Activated CD4-positive, CD25-positive, alpha-beta regulatory T cell treated with anti-CD3 and anti-CD28 coated beads, Interleukin-2, amount 50 U/mL, for 16 hours (primary cell): ENCODE measurements at regions not wholly inside any gene's neighbourhood (a gene's known extent, or its start where the extent isn't known, plus 50 kb on each side); places are given as distances from the start of the nearest gene placed in this dataset.
"Not testable (repeated sequence)": the region's sequence is repeated elsewhere in the genome, so short reads cannot be mapped to it uniquely, and the experiment has no call there.

Source experiments
- DNase-seq: peaks from one replicate; pipeline ENCODE4 v3.0.0-alpha.2; 2020; ENCODE audit warnings: low read depth, low spot score

DNA sequence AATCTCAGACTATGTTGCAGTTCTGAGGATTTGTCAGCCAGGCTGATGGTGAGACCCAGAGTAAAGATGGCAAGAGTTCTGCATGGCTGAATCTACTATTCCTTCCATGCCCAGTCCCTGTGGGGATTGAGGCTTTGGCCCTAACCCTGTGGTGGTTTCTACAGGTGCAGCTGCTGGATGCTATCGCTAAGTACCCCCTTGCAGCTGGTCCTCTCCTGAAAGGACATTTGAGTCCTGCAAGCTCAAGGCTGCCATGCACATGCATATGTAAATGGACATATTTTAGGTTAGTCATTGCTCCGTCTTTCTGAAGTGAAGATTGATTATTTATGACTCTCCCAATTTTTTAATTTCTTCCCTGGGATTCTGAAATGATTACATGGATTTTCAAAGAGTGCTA, 1122.2 kb upstream of the CELF2 start:
- DNase-seq: no peak

DNA sequence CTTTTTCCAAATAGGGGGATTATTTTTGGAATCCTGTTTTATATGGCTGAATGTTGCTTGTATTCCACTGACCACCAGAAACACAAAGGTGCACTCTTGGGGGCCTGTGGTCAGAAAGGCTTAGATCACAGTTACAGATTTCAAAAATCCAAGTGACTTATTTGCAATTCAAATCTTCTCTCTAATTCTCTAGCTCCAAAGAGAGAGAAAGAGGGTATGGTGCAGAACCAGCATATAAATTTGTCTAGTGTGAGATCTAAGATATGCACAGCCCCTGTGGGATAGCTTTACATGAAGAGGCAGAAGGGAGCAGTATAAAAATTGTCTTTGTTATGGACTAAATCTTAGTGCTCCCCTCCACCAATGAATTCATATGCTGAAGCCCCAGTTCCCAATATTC, 1121.7 kb upstream of the CELF2 start:
- DNase-seq: no peak

DNA sequence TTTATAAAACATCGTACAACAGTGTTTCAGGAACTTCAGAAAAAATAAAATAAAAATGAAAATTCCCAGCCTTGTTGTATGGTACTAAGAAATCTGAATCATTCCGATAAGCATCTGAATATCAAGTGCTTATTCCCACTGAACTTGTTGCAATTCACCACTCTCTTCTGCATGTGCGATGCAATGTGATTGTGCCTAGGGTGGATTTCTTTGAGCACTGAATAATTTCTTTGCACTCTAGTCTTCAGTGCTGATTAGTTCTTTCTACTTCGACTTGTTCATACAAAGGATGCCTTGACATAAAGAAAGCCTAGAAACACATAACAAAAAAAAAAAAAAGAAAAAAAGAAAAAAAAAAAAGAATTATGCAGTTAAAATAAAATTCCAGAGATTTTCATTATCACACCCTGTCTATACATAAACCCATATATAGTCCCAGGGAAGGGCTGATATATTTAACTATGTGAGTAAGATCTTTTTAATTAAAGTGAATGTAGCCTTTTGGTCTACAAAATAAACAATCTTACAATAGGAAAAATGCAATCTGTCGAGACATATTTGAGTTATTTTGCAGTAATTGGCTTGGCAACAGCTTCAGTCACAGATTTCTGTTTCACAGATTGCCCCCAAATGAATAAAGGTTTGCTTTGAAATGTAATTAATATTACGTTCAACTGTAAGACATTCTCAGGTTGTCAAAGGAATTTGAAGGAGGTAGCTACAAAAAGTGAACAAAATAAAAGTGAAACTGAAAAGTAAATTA, 1118.9 kb upstream of the CELF2 start:
- DNase-seq: no peak

DNA sequence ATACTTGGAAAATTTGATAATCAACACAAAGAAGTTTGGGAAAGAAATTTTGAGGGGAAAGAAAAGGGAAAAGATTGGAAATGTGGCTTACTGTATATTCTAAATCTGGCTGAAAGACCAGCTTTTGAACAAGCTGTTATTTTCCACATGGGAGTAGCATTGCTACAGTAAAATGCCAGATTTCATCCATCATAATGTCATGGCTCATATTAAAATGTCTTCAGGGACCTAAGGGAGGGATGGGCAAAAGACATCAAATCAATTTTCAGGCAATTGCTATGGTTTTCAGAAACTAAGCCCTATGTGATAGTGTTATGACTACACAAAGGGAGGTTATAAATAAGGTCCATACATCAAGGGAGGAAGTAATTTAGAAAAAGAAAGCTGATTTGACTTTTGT, 1116.9 kb upstream of the CELF2 start:
- DNase-seq: no peak

DNA sequence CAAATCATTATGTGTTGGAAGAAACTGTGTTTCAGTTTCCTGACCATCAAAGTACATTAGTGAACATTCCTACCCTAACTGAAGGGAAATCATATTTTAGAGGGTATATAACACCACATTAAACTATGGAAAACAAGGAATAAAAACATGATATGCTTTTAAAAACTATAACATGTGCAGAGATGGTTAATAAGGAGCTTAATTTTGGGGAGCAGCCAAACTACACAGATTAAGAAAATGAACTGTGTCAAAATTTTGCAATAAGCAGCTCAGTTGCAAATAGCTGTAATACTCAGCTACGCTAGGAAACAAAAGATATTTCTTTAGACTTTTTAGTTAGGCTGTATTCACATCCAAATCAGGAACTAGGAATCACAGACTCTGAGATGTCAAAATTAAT, 1115.7 kb upstream of the CELF2 start:
- DNase-seq: no peak

DNA sequence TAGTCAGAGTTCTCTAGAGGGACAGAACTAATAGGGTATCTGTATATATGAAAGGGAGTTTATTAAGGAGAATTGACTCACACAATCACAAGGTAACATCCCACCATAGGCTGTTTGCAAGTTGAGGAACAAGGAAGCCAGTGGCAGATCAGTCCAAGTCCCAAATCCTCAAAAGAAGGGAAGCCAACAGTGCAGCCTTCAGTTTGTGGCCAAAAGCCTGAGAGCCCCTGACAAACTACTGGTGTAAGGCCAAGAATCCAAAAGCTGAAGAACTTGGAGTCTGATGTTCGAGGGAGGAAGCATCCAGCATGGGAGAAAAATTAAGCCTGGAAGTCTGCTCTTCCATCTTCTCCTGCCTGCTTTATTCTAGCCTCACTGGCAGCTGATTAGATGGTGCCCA, 1107.2 kb upstream of the CELF2 start:
- no peak for DNase-seq

DNA sequence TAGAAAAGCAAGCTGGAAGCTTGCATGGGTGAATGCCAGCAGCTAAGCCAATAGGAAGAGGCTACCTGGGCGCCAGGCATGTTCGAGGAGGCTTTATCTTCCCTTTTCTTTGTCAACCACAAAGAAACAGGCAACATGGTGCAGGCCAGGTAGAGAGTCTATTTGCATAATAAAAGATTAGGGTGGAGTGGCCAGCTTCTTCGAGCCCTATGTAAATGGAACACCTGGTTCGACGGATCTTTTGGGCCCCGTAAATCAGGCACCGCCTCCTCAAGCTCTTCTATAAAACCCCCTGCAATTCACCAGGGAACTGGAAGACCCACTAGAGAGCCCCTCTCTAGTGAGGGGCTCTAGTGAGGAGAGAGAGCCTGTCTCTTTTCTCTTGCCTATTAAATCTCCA, 1106.2 kb upstream of the CELF2 start:
- DNase-seq: no peak

DNA sequence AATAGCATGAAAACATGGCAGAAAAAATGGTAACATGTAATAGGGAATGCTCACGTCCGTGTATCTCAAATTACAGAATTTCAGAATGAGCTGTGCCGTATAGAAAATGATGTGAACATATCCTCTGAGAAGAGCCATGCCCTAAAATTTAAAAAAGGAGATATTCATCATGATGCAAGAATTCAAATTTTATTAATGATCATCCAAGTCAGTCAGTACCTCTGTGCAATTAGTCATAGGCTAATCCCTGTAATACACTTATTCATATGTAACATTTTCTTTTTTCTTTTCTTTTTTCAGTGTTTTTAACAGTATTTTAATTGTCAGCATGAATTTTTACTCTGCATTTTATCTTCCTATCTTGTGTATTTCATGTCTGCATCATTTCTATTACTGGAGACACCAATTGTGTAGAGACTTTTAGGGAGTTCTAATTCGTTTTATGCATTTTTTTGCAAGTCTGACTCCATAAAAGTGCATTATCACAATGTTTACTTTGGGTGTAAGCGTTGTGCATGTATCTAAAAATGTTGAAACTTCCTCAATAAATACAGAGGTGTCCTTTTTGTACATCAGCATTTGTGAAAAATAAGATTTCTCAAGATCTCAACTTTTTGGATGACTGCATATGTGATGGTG, 1103.7 kb upstream of the CELF2 start:
- no peak for DNase-seq

DNA sequence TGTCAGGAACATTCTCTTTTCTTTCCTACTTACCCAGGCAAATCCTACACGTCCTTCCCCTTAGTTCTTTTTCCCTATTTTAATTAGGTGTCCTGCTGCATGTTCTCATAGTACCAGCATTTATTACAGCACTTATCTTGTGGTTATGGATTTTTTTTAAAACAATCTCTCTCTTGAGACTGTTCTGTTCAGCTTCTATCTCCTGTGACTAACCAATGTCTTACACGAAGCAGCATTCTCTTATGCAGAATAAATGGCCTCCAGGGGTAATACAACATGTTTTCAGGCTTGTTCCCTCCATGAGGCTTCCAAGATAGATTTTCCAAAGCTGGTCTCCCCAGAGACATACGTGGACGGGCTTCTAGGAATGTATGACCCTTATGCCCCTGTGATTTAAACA, 1096.1 kb upstream of the CELF2 start:
- DNase-seq: no peak

DNA sequence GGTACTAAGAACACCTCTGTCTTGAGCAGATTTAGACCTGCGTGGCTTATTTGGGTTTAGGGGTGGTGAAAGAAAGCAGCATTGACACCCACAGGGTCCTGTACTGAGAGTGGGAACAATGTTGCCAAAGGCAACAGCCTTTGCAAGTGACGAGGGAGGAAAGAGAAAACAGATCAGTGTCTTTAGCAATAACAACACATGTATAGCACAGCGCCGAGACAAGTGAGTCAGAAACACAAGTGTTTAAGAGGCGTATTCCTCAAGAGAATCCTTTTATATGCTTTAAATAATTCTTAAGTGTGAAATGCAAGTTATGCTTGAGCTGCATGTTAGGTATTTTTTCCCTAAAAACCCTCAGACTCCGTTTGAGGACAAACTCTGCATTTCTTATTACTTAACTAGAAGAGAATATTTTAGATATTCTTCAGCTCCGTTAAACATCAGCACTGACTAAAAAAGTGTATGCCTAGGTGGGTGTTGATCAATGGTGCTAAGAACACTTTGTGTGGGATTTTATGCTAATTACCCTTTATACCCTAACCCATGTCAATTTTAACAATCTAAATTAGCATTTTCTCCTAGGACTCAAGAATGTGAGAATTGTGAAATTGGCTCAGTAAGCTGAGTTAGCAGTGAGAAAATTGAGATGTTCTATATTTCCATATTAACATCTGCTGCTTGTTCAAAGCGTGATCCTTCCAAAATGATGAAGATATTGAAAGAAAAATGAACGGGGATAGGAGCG, 1095.4 kb upstream of the CELF2 start:
- no peak for DNase-seq

DNA sequence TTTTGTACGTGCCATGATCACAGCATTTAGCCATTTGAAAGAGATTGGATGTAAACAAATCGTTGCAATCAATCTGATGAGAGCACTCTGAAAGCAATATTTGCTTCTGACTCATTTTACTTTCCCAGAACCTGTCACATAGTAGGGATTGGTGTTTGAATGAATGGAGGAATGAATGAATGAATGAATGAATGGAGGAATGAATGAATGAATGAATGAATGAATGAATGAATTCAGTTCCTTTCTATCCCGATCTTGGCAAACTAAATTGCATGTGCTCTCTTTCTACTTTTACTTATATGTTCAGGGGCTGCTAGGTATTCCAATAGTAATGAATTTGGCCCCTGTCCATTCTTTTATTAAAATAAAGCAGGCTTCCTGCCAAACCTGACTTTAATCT, 1091.7 kb upstream of the CELF2 start:
- DNase-seq: no peak

DNA sequence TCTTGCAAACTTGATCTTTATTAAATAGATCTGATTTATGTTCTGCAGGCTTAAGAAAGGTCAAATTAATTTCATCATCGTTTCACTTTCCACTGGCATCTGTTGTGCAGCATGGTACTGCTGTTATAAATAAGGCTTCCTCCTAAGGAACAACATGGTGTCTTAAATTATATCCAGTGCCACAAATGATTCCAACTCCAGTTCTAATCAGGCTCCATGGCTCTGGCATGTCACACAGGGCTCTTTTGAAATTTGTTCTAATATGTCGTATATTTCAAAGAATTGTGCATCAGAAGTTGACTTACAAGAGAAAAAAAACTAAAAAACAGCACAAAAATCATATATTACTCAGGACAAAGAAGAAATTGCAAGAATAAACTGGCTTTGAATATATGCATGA, 1090.8 kb upstream of the CELF2 start:
- DNase-seq: no peak

DNA sequence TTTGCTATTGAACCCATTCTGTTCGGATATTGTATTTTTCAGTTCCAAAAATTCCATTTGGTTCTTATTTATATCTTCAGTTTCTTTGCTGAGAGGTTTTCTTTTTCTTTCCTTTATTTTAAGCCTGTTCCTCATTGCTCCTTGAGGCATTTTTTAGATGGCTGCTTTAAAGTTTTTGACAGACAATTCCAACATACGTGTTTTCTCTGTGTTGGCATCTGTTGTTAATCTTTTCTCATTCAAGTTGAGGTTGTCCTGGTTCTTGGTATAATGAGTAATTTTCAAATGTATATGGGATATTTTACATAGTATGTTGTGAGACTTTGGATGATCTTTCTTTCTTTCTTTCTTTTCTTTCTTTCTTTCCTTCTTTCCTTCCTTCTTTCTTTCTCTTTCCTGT, 1078.0 kb upstream of the CELF2 start:
- no peak for DNase-seq

DNA sequence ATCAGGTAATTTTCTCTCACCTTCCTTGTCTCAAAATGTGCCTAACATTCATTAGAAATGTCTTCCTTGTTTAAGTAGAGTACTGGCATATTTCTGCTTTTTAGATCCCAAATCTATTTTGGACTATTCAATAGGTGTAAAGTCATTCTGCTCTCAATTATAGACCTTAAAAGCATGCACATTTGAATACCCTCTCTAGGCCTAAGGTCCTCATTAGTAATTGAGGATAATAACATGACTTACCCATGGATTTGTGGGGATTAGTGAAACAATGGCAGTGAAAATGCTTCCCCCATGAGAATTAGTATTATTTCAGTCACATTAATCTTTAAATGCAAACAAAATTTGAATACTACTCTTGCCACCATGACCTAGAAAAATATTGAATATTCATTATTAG, 1073.0 kb upstream of the CELF2 start:
- no peak for DNase-seq

DNA sequence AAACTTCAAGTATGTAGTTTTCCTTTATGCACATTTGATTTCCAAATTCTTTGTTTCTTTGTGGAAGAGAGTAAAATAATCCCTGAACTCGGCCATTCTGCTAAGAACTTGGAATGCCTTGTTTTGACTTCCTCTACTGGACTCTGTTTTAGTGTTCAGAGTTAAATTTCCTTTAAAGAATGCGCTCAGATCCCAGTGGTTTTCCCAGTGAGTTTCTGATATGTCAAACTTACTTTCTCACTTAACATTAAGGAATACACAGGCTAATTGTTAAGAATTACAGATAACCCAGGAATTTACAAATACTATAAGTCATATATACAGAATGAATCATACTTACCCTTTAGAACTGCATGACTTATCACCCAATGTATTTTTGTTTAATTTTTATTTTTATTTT, 1067.6 kb upstream of the CELF2 start:
- no peak for DNase-seq

DNA sequence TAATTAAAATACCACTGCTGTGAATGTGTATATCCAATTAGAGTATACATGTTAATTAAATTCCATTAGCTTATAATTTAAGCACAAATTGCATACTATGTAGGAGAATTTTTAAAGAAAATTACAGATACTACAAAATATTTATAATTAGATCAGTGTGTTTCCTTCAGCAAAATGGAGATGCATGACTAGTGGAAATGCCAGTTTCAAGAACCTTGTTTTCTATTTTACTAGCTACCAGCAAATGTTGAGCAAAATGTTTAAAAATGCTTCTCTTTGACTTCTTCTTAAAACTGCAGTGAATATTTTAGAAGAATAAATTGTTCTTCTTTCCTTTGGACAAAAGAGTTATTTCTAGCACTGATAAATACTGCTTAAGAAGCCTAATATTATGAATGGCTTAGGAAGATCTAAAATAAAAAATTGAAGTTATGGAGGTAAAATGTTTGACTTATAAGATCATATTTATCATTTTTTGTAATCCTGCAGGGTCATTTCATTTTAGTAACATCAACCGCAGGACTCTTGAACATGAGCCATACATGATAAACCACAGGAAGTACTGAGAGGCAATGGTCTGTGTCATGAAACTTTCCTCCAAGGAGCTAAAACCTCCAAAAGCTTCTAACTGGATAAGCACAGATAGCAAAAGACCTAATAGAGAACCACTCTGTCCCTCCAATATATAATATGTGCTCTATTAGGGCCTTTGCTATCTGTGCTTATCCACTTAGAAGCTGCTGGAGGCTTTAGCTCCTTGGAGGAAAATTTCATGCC, 1066.0 kb upstream of the CELF2 start:
- DNase-seq: no peak

DNA sequence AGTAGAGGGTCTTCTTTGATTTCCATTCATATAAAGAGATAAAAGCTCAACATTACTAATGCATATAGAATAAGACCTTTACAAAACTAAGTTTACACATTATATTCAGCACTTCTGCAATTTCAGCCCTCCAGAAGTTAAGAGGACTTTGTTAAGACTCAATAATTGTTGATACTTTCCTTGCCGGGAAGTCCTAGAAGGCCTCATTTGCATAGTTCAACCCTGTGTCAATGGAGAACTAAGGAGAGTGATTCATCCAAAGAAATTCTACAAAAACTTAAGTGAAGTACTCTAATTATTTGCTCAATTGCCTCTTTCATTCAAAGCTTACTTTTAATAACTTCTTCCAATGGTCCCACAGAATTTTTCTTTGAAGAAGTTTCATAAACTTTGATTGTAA, 1060.3 kb upstream of the CELF2 start:
- no peak for DNase-seq

DNA sequence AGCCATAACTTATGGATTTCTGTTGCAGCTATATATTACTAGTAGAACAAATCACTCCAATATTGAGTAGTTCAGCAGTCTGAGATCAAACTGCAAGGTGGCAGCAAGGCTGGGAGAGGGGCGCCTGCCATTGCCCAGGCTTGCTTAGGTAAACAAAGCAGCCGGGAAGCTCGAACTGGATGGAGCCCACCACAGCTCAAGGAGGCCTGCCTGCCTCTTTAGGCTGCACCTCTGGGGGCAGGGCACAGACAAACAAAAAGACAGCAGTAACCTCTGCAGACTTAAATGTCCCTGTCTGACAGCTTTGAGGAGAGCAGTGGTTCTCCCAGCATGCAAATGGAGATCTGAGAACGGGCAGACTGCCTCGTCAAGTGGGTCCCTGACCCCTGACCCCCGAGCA, 1059.8 kb upstream of the CELF2 start:
- not testable (repeated sequence) for DNase-seq

DNA sequence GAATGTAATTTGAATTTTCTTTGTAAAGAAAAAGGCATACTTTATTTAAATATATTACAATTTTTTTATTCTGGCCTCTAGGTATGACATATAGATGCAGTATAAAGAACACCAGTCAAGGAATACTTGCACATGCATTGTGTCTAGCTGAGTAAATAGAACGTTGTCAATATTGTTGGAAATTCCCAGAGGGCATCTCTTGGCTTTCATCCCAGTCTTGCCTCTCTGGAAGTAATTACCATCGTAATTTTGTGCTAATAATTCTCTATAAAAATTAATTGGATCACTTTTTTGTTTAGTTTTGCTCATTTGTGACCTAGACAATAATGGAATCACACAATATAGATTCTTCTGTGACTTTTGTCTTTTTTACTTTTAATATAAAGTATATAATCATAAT, 1052.3 kb upstream of the CELF2 start:
- DNase-seq: no peak

DNA sequence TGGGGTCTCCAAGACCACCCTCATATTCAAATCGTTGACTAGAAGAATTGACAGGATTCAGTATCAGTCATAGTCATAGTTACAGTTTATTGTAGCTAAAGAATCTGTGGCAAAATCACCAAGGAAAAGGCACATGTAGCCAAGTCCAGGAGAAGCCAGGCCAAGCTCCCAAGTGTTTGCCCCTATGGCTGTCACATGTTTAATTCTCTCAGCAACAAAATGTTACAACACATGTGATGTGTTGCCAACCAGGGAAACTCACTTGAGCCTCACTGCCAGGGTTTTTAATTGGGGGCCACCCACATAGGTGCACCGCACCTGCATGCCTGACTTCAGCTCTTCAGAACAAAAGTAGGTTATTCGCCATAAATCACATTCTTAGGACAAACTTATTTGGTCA, 1030.9 kb upstream of the CELF2 start:
- no peak for DNase-seq

DNA sequence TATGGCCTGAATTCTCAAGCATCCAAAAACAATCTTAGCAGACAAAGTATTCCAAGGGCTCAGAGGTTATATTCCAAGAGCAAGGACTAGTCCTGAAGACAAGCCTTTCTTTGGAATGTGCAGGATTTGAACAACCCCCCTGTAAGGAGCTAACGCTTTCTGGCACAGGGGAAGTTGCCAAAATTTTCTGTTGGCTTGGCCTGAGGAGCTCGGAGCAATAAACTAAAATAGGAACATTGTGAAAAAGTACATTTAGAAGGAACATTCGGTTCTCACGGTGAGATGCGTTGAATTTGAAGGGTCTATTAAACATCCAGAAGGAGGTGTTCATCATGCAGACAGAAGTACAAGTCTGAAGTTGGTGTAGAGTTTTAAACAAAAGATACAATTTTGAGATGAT, 1030.5 kb upstream of the CELF2 start:
- DNase-seq: no peak

DNA sequence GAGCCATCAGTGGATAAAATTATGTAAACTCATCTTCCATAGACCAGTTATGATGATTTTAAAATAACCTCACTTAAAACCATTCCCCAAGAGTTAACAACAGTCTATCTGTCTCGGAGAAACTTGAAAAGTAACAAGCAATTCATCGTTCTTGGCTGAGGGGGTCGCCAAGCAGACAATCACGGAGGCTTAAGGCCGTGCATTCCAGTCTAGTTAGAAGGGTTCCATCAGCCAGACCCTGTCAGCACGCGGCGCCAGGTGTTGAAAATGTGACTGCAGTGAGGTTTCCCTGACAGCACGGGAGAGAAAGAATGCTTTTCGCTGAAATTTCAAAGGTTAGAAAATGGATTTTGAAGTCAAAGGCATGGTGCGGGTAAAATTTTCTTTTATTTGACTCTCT, 1025.0 kb upstream of the CELF2 start:
- no peak for DNase-seq
